Amniotic epithelial cell (primary cell): ENCODE measurements at regions not wholly inside any gene's neighbourhood (a gene's known extent, or its start where the extent isn't known, plus 50 kb on each side); places are given as distances from the start of the nearest gene placed in this dataset.

Source experiments
- DNase-seq: peaks from one replicate; pipeline ENCODE4 v3.0.0-alpha.2; 2010; ENCODE audit warnings: low read depth

- DNase-seq: no peak
Measured at GRCh38 chr22:48593551-48593950, 1234.1 kb downstream of the BRD1 start.

- no peak for DNase-seq
Measured at GRCh38 chr22:48592931-48593330, 1234.7 kb downstream of the BRD1 start.

GRCh38 chr22:48592488-48592887 lies 1235.2 kb downstream of the BRD1 start:
- DNase-seq: no peak

DNA sequence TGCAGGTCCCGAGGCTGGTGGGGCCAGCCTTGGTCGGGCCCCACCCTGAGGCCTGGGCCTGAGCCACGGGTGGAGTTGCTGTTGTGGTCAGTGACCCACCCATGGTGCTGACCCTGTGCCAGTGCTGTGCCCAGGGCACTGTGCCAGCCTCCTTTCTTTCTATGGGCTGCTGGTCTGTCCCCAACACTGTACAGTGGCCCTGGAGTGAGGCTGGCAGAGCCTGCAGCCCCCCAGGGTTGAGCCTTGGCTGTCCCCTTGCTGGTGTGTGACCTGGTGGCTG lies 1235.7 kb downstream of the BRD1 start:
- DNase-seq: no peak

DNA sequence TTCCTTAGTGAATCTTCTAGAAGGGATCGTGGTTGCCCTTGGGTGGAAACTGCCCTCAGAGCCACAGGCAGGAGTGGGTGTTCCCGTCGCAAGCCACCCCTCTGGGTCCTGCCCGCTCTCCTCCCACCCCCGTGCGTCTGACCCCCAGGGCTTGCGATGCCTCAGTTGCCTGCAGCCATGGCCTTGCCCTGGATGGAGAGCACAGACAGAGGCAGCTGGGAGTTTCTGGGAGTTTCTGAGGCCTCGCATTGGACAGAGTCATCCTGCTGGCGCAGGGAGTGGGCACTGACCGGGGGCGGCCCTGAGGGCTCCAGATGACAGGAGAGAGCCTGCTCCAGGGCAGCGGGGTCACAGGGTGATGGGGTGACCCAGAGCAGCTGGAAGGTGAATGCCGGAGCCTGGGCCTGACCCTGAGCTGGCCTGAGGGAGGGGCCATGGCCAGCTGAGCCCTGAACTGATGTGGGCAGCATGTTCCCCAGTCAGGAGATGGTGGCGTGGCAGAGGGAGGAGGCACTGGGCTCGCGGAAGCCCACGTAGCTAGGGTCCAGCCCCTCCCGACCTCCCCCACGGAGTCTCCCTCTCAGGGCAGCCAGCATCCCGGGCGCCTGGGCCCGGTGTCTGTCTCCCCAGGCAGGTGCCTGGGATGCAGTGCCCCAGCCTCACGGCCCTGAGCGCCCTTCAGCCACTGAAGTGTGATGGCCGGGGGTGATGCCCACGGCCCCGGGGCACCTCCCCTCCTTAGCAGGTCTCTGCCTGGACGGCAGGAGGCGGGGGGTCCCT lies 1236.2 kb downstream of the BRD1 start:
- no peak for DNase-seq

- no peak for DNase-seq
Measured at GRCh38 chr22:48589901-48590300, 1237.8 kb downstream of the BRD1 start.

- DNase-seq: no peak
Measured at GRCh38 chr22:48588878-48589450, 1238.7 kb downstream of the BRD1 start.

GRCh38 chr22:48588151-48588877 lies 1239.4 kb downstream of the BRD1 start:
- no peak for DNase-seq

- no peak for DNase-seq
Measured at GRCh38 chr22:48587236-48587865, 1240.3 kb downstream of the BRD1 start.

- DNase-seq: no peak
Measured at GRCh38 chr22:48586799-48587185, 1240.9 kb downstream of the BRD1 start.

DNA sequence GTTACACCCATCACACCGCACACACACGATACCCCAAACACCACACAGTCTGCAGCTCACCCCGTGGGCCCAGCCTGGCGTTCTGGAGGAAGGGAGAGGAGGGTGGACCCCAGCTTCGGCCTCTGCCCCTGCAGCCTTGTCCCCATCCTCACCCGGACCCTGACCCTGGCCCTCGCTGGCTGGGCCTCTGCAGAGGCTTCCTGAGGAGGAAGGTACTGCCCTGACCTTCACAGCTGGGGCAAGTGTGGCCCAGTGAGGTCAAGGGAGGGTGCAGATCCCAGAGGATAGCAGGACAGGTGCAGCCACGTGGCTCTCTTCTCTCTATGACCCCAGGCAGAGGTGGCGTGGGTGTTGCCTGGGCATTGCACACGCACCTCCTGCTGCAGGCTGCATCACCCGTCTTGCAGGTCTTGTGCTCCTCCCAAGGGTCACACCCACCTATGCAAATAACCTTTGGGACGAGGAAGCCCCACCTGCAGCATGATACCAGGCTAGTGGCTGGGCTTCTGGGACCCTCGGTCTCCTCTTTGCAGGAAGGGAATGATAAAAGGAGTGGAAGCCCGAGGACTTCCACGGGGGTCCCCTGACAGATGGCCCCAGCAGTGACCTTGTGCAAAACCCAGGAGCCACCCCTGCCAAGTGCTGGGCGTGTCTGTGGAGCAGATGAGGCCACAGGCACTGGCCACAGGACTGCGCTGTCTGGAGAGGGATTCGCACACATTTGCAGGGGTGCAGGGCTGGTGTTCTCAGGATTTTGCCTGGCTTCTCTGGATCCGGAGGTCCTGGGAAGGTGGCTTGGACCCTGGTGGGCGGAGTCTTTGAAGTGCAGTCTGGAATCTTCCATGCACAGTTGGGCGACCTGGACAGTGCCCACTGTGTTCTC lies 1241.5 kb downstream of the BRD1 start:
- no peak for DNase-seq

GRCh38 chr22:48584170-48584569 lies 1243.5 kb downstream of the BRD1 start:
- DNase-seq: no peak

GRCh38 chr22:48581796-48582469 lies 1245.7 kb downstream of the BRD1 start:
- peak; percentile 5 for DNase-seq

DNA sequence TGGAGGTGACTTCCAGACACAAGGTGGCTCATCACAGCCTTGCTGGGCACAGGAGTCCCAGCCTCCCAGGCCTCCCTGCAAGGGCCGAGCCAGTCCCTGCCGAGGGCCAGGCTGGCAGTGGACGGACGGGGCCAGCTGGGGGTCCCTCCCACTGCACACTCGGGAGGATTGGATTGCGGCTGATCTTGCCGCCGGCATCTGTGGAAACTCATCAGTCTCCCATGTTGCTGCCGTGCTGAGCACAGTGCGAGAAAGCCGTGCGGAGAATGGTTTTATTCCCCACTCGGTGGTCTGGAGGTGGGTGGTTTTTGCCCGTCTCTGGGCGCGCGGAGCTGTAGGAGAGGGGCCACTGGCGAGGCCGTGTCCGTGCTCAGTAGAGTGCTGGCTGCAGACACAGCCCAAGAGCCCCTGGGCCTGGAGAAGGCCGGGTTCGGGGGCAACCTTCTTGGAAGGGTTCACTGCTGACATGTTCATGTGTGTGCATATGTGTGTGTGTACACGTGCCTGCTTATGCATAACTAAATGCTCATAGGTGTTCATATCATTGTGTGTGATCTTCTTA lies 1246.4 kb downstream of the BRD1 start:
- DNase-seq: no peak

DNA sequence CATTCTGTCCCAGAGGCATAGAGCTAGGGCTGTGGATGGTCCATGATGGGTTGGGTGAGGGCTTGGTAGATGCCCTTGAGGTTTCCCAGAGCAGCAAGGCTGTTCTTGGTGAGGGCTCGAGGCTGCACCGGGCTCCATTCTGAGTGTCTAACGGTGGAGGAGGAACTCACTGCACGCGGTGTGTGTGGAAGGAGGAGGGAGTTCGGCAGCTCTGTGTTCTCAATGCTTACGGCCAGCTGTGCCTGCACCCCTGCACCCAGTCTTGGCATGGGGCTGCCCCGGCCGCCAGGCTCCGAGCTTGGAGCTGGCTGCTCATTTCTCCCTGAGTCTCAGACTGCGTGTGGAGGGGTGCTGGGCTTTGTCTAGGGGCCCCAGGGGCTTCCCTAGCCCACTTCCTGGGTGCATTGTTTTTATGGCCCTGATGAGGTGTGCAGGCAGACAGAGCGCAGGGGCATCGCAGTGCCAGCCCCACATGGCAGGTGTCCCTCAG lies 1247.1 kb downstream of the BRD1 start:
- DNase-seq: no peak

GRCh38 chr22:48579928-48580309 lies 1247.8 kb downstream of the BRD1 start:
- DNase-seq: no peak

DNA sequence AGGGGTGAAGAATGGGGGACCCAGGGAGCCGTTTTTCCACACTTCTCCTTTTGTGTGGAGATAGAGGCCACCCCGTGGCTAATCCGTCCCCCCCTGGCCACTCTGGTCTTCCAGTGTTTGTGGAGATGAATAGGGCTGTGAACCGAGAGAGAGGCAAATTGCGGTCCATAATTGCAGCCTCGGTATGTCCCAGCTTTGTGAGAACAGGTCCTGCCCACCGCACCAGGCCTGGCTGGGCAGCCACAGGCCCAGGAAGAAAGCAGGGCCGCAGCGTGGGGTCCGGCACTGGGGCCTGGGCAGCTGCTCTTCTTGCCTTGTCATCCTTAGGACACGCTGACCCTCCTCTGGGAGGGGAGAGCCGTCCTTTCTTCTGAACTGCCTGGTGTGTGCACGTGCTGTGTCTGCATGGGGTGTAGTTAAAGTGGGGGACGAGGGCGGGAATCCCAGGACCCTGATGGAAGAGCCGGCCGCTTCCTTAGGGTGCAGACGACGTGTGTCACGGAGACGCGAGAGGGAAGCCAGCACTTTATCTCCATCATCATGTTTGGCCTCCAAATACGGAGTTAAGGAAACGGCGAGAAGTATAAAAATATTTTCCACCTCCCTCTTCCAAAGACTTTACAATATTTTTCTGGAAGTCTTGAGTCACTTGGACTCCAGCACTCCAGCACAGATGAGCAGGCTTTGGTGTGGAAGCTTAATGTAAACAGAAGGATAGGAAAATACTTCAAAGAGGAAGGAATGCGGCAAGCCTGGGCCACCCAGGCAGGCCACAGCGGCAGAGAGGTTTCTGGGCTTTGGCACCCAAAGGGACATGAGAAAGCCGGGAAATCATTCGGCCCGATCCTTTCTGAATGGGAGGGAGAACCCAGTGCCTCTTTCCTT lies 1248.4 kb downstream of the BRD1 start:
- no peak for DNase-seq

GRCh38 chr22:48578138-48579042 lies 1249.3 kb downstream of the BRD1 start:
- no peak for DNase-seq

- no peak for DNase-seq
Measured at GRCh38 chr22:48577691-48578090, 1250.0 kb downstream of the BRD1 start.
